GM19455 (cell line): ENCODE measurements at regions not wholly inside any gene's neighbourhood (a gene's known extent, or its start where the extent isn't known, plus 50 kb on each side); places are given as distances from the start of the nearest gene placed in this dataset.
"Not testable (repeated sequence)": the region's sequence is repeated elsewhere in the genome, so short reads cannot be mapped to it uniquely, and the experiment has no call there.

ENCODE experiments used
- ATAC-seq: cut with Tn5 transposase; IDR thresholded peaks from one replicate; pipeline ENCODE4 v1.9.1; 2021; ENCODE audit not compliant: unreplicated experiment

DNA sequence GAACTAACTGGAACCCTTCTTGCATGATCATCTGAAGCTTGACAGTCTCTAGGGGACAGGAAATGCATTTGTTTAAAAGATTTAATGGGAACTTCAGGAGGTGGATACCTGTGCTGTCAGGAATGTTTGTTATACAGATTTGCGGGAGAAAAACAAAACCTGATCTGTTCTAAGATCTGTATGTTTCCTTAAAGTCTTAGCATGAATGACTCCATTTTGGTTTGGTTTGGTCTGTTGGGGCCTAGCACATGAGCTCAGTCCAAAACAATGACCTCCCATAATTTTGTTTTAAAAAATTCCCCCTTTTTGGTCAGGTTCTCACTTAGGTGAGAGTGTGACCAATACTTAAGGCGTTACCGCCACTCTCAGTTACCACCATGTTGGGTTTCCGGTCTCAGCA lies 138.7 kb downstream of the AKR1D1 start:
- ATAC-seq = no peak

- ATAC-seq = not testable (repeated sequence)
Observed at GRCh38 chr7:138220321-138220720, 144.1 kb downstream of the AKR1D1 start.

- not testable (repeated sequence) for ATAC-seq
Observed at GRCh38 chr7:138221388-138221787, 145.1 kb downstream of the AKR1D1 start.

GRCh38 chr7:138223402-138223879 lies 147.2 kb downstream of the AKR1D1 start:
- ATAC-seq = no peak

GRCh38 chr7:138226001-138226476 lies 149.8 kb downstream of the AKR1D1 start:
- ATAC-seq = no peak

- ATAC-seq = no peak
Observed at GRCh38 chr7:138226745-138227279, 150.6 kb downstream of the AKR1D1 start.

DNA sequence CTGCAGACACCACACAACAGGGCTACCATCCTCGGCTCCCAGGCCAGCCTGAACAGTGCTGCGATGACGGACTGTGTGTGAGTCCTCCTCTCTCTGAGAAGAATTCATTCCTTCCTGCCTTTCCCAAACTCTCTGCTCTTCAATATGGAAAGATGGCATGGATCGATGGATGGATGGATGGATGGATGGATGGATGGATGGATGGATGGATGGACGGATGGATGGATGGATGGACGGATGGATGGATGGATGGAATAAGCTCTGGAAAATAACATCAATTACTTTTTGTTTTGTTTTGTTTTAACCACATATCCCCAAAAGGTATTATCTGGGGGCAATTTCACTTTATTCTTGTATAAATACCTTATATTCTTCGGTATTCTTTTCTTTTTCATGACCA lies 151.9 kb downstream of the AKR1D1 start:
- ATAC-seq = no peak

GRCh38 chr7:138228769-138229168 lies 152.5 kb downstream of the AKR1D1 start:
- ATAC-seq = no peak

DNA sequence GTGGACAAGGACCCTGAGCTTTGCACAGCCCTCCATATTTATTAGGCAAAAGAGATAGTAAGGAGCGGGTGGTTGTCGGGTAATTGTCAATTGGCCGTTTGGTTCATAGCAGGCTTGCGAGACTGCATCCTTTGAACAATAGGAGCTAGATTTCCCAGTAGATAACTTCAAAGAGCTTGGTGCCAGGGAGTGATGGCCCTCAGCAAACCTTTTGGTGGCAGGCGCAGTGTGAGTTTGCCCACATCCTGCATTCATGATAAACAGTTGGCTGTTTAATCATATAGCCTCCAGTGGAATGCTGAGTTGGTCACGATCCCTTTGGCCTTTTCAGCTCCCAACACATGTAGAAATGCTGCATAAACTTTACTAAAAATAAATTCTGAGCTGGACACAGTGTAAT lies 156.9 kb downstream of the AKR1D1 start:
- no peak for ATAC-seq

DNA sequence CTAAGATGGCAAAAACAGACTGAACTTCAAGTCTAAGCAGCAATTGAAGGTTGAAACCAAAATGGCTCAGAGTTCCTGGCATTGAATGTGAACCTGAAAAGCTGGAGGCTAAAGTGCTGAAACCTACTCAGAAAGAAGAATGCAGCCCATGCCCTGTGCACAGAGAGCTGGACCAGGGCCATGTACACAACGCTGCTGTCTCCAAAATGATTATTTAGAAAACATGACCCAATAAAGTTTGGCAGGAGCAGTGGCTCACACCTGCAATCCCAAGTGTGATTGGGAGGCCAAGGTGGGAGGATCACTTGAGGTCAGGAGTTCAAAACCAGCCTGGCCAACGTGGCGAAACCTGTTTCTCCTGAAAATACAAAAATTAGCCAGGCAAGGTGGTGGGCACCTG lies 158.9 kb downstream of the AKR1D1 start:
- ATAC-seq = no peak

DNA sequence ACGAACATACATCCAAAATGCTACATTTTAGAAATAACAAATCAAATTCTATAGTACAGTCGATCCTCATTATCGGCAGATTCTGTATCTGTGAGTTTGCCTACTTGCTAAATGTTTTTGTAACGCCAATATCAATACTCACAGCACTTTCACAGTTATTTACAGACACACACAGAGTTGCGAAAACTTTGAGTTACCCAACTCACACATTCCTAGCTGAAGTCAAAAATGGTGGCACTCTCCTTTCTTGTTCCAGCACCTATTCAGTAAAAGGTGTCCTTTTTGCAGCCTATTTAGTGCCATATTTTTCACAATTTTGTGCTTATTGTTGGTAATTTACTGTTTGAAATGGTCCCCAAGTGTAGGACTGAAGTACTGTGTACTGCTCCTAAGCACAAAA lies 161.7 kb downstream of the AKR1D1 start:
- no peak for ATAC-seq

- no peak for ATAC-seq
Observed at GRCh38 chr7:138238734-138239659, 162.7 kb downstream of the AKR1D1 start.

GRCh38 chr7:138243430-138243829 lies 167.2 kb downstream of the AKR1D1 start:
- ATAC-seq = no peak

- ATAC-seq = no peak
Observed at GRCh38 chr7:138243836-138244235, 167.6 kb downstream of the AKR1D1 start.

DNA sequence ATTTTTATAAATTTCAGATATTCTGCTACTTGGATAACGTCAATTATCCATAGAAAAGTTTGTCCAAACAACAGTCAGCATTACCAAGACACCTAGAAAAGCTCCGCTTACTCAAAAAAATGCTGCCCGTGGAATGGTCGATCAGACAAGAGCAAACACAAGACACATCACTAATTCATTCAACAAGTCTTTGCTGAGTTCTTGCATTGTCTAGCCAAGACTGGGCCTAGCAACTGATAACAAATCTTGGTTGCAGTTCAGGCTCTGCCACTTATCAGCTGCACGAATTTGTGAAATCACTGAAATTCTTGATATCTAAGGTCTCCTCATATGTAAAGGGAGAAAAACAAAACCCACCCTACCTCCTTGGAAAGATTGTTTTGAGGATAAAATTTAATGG lies 168.3 kb downstream of the AKR1D1 start:
- ATAC-seq = no peak

DNA sequence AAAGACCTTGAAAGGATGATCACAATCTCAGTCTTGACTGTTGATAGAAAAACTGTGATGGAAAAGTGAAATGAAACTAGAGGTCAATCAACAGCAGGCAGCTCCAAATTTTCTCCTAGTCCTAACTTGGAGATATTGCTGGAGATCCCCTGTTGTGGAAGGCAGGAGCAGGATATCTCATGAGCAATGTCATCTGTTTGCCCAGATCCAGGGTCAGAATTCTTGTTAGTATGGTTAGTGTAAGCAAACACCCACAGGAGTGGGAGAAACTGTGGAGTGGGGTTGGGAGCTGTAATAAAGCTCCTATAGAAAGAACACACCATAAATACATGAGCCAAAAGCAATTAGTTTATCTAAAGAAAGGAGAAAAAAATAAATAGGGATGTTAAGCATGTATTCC lies 169.0 kb downstream of the AKR1D1 start:
- ATAC-seq = no peak

DNA sequence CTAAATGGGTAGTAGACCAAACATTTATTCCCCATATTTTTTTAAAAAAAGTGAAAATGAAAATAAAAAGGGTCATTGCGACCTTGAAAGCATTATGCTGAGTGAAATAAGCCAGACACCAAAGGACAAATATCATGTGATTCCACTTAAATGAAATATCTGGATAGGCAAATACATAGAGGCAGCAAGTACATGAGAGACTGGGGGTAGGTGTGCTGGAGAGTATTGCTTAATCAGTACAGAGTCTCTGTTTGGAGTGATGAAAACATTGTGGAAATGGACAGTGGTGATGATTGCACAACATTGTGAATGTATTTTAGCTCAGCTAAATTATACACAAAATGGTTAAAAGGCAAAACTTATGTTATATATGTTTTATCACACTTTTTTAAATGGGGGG lies 169.4 kb downstream of the AKR1D1 start:
- no peak for ATAC-seq

- ATAC-seq = no peak
Observed at GRCh38 chr7:138246428-138246827, 170.2 kb downstream of the AKR1D1 start.

DNA sequence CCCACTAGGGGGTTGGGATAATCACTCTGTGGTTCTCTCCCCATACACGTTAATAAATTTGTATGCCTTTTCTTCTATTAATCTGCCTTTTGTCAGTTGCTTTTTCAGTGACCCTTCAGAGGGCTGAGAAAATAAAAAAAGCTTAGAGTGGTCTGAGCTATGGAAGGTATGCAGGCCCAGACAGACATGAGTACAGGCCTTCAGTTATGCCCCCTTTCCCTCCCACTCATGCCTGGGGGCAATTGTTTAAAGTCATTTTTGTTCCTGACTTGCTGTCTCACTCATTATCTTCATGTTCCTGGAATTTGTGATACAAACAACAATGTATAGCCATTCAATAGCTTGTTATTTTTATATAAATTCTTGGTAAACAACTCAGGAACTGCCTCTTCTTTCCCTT lies 170.8 kb downstream of the AKR1D1 start:
- ATAC-seq = no peak

- ATAC-seq = no peak
Observed at GRCh38 chr7:138247568-138248333, 171.5 kb downstream of the AKR1D1 start.

DNA sequence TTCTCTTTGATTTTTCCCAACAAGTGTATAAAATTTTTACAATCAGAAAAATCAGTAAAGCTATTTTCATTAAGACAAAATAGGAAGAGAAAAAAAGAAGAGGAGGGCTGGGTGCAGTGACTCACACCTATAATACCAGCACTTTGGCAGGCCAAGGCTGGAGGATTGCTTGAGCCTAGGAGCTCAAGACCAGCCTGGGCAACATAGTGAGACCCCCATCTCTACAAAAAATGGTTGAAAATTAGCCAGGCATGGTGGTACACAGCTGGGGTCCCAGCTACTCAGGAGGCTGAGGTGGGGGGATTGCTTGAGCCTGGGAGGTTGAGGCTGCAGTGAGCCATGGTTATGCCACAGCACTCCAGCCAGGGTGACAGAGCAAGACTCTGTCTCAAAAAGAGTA lies 172.3 kb downstream of the AKR1D1 start:
- no peak for ATAC-seq

DNA sequence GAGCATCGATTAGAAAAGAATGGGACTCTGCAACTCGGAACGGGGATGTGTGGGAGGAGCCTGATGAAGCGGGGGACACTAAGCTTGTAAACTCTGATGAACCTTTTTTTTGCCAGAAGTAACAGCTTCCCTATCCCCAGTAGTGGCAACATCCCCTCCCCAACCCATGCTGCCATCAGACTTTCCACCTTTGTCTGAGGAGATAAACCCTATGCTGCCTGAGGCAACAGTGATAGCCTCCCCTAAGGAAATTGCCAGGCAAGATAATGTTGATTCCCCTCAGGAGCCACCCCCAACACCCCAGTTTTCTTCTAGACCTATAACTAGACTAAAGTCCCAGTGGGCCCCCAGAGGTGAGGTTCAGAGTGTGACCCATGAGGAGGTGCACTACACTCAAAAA lies 173.7 kb downstream of the AKR1D1 start:
- ATAC-seq = no peak
